HG03457 (cell line): ENCODE measurements at regions not wholly inside any gene's neighbourhood (a gene's known extent, or its start where the extent isn't known, plus 50 kb on each side); places are given as distances from the start of the nearest gene placed in this dataset.
"Not testable (repeated sequence)": the region's sequence is repeated elsewhere in the genome, so short reads cannot be mapped to it uniquely, and the experiment has no call there.

Experiments used
- ATAC-seq: cut with Tn5 transposase; IDR thresholded peaks from one replicate; pipeline ENCODE4 v1.9.1; 2021; ENCODE audit warnings: moderate number of reproducible peaks; ENCODE audit not compliant: unreplicated experiment

DNA sequence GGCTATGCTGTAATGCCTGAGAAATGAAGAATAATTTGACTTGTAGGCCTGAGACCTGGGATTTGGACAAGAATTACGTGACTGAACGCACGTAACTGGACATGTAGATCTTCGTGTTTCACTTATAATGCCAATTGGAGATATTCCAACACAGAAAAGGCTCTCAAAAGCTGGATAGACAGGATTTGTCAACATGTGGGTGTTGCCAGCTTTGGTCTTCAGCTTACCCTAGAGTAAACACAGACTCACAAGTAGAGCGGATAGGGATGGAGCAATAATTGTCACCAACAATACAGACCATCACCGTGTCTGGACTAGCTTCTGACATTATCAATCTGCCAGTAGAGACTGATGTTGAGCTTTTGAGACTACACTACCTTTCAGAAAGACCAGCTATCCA, 1511.0 kb upstream of the ADGRL3 start:
- ATAC-seq, result no peak

GRCh38 chr4:59695355-59696053, 1504.6 kb upstream of the ADGRL3 start:
- no peak for ATAC-seq

GRCh38 chr4:59698041-59698440, 1502.1 kb upstream of the ADGRL3 start:
- ATAC-seq, result no peak

GRCh38 chr4:59700651-59701050, 1499.5 kb upstream of the ADGRL3 start:
- ATAC-seq, result no peak

DNA sequence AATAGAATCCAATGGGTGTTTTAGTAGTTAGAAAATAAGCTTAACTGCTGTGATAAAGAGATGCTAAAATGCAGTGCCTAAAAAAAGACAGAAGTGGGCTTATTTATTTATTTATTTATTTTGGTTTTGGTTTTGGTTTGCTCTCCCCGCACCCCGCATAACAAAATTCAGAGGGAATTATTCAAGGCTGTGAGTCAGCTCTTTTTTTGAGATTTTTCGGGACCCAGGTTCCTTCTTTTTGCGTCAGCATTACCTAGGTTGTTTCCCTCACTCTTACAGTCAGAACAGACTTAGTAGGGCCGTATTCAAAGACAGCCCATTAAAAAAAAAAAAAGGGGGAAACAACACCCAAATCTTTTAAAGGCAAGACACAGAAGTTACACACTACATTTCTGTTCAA, 1495.5 kb upstream of the ADGRL3 start:
- no peak for ATAC-seq

DNA sequence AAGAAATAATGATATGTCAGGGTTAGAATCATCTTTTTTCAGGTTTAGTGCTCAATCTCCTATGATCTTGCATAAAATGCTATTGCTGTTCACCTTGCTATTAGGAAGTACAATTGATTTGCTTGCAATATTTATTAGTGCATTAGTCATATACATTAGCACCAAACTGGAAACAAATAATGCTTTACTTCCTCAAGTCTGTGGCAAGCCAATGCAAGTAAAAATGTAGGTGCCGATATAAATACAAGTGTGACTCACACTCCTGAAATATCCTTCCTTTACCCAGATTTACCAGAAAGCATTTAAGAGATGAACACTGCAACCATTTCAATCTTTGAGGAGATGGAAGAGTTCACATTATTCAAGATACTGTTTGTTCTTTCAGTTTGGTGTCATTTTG, 1487.7 kb upstream of the ADGRL3 start:
- no peak for ATAC-seq

- not testable (repeated sequence) for ATAC-seq
Measured at GRCh38 chr4:59724286-59724685, 1475.8 kb upstream of the ADGRL3 start.

- ATAC-seq, result no peak
Measured at GRCh38 chr4:59727745-59728144, 1472.4 kb upstream of the ADGRL3 start.

DNA sequence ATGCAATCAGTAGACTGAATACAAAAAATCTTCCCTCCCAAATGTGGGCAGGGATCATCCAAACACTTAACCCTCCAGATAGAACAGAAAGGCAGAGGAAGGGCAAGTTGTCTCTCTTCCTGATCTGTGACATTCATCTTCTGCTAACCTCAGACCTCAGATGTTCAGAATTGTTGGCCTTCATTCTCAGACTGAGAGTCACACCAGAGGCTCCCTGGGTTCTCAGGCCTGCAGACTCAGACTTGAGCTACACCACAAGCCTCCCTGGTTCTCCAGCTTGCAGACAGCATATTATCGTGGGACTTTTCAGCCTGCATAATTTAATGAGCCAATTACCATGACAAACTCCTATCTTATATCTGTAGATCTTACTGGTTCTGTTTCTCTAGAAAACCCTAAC, 1471.6 kb upstream of the ADGRL3 start:
- ATAC-seq, result no peak

- no peak for ATAC-seq
Measured at GRCh38 chr4:59729321-59729720, 1470.8 kb upstream of the ADGRL3 start.

DNA sequence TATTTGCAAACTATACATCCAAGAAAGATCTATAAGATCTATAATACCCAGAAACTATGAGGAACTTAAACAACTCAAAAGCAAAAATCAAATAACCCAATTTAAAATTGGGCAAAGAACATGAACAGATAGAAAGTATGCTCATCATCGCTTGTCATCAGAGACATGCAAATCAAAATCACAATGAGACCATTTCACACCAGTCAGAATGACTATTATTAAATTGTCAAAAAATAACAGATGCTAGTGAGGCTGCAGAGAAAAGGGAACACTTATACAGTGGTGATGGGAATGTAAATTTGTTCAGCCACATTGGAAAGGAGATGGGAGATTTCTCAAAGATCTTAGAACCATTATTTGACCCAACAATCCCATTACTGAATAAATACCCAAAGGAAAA, 1451.7 kb upstream of the ADGRL3 start:
- no peak for ATAC-seq

GRCh38 chr4:59759082-59759825, 1440.9 kb upstream of the ADGRL3 start:
- no peak for ATAC-seq

DNA sequence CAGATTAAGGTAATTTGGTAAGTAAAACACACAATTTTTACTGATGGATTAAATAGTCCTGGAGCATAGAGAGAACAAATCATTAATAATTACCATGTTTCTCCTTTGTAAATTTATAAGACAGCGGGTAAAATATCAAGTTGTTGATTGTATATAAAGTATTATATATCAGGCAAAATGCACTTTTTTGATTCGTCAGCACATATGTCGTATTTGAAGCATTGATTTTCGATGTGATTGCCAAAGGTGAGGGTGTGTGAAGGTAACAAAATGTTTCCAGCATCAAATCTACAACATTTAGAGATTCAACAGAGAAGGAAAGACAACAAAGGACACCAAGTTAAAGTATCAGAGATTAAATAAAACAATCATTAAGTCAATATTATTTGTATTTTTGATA, 1437.8 kb upstream of the ADGRL3 start:
- ATAC-seq, result no peak

DNA sequence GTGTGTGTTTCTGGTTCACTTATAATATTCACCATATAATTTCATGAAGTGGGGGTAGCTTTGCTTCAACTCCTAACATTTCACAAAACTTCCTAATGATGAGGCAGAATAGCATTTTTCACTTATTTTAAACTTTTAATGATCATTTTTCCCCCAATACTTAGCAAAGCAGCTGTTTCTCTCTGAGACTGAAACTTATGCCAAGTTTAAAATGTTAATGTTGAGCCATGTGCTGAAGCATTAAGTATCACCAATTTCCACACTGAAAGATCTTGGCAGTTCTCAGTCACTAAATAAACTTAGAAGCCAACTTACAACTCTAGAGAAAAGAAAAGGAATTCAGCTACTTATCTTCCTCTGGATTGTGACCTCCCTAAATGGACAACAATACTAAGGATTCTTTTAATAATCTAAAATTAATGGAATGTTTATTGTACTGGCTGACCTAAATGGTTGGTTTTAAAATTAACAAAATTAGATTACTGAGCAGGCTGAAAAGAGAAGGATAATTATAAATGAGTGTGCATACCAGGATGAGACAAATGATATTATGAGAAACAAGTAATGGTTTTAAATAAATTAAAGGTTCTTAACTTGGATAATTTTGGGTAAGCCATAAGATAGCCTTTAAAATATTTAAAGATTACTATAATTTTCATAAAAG, 1429.4 kb upstream of the ADGRL3 start:
- ATAC-seq, result no peak

GRCh38 chr4:59772641-59773139, 1427.4 kb upstream of the ADGRL3 start:
- ATAC-seq, result no peak

DNA sequence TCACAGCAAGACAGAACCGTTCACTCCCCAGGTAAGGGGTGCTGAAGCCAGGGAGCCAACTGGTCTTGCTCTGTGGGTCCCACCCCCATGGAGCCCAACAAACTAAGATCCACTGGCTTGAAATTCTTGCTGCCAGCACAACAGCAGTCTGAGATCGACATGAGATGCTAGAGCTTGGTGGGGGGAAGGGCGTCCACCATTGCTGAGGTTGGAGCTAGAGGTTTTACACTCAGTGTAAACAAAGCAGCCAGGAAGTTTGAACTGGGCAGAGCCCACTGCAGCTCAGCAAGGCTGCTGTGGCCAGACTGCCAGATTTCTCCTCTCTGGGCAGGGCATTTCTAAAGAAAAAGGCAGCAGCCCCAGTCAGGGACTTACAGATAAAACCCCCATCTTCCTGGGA, 1419.9 kb upstream of the ADGRL3 start:
- ATAC-seq, result not testable (repeated sequence)

DNA sequence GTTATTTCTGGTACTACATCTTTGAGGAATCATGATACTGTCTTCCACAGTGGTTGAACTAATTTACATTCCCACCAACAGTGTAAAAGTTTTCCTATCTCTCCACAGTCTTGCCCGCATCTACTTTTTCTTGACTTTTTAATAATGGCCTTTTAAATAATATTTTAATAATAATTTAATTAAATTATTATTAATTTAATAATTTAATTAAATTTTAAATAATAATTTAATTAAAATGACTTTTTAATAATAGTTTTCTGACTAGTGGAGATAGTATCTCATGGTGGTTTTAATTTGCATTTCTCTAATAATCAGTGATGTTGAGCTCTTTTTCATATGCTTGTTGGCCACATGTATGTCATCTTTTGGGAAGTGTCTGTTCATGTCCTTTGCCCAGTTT, 1395.0 kb upstream of the ADGRL3 start:
- ATAC-seq, result no peak

DNA sequence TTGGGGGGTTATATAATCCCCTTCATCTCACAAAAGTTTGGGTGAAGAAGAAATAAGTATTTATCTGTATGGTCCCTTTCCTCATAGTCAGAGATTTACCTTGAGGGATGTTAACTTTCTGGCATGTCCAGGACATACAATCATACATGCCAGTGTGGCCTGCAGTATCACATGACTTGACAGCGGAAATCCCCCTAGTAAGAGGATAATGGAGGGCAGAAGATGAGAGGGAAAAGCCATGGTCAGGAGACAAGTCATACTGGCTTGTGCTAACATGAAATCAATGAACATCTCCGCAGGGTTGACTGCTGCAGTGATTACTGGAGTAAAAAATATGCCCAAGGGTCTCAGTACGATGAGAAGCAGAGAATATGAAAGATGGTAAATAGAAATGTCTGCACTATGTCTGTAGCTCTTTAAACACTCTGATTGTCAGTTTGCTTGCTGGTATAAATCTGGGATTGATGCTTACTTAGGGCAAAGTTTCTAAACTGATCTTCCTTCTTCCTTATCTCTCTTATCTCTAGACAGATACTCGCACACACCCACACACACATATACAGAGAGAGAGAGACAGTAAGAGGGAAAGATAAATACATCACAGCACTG, 1385.6 kb upstream of the ADGRL3 start:
- no peak for ATAC-seq

DNA sequence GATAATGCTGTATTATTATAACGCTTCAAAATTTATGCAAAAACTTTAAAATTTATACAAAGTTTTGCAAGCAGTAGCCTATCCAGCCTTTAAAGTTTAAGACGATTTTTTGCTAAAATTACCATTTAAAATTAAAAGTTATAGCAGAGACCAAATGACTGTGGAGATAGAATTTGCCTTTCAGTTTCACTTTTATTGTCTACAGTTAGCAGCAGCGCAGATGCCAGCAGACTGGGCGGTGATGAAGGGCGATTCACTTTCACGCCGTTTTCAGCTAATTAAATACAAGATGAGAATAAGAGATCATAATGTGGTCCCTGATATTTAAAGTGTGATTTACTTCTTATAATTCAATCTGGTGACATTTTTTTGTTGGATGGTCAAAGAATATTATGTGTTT, 1381.5 kb upstream of the ADGRL3 start:
- ATAC-seq, result peak; percentile 64

GRCh38 chr4:59823311-59823710, 1376.8 kb upstream of the ADGRL3 start:
- ATAC-seq, result no peak

GRCh38 chr4:59825104-59825503, 1375.0 kb upstream of the ADGRL3 start:
- ATAC-seq, result no peak
